ENCODE measurements at regions not wholly inside any gene's neighbourhood (a gene's known extent, or its start where the extent isn't known, plus 50 kb on each side); places are given as distances from the start of the nearest gene placed in this dataset.

GRCh38 chr11:112357488-112357887, 96.8 kb upstream of the PLET1 start:
- DNase-seq: no peak

GRCh38 chr11:112361396-112361795, 100.7 kb upstream of the PLET1 start:
- DNase-seq: no peak

- DNase-seq: no peak
These were observed 102.9 kb upstream of the PLET1 start for GRCh38 chr11:112363527-112363926.

GRCh38 chr11:112364962-112365481, 104.4 kb upstream of the PLET1 start:
- no peak for DNase-seq

GRCh38 chr11:112366012-112366411, 105.4 kb upstream of the PLET1 start:
- no peak for DNase-seq

- no peak for DNase-seq
These were observed 106.1 kb upstream of the PLET1 start for GRCh38 chr11:112366777-112367176.

GRCh38 chr11:112367461-112367860, 106.8 kb upstream of the PLET1 start:
- DNase-seq: no peak

- DNase-seq: no peak
These were observed 107.2 kb upstream of the PLET1 start for GRCh38 chr11:112367895-112368294.

GRCh38 chr11:112368381-112368780, 107.7 kb upstream of the PLET1 start:
- no peak for DNase-seq

GRCh38 chr11:112369374-112369773, 108.7 kb upstream of the PLET1 start:
- DNase-seq: no peak

- no peak for DNase-seq
These were observed 109.3 kb upstream of the PLET1 start for GRCh38 chr11:112369916-112370315.

- DNase-seq: no peak
These were observed 114.0 kb upstream of the PLET1 start for GRCh38 chr11:112374486-112375140.

GRCh38 chr11:112377946-112378345, 117.3 kb upstream of the PLET1 start:
- no peak for DNase-seq

- DNase-seq: no peak
These were observed 119.8 kb upstream of the PLET1 start for GRCh38 chr11:112380464-112380863.

GRCh38 chr11:112381578-112381977, 120.9 kb upstream of the PLET1 start:
- DNase-seq: no peak

- no peak for DNase-seq
These were observed 121.9 kb upstream of the PLET1 start for GRCh38 chr11:112382561-112382960.

- no peak for DNase-seq
These were observed 127.8 kb upstream of the PLET1 start for GRCh38 chr11:112388496-112388895.

GRCh38 chr11:112391086-112391485, 130.4 kb upstream of the PLET1 start:
- no peak for DNase-seq

- DNase-seq: peak; percentile 82
These were observed 132.2 kb upstream of the PLET1 start for GRCh38 chr11:112392904-112393303.

GRCh38 chr11:112394304-112394703, 133.6 kb upstream of the PLET1 start:
- DNase-seq: no peak

- no peak for DNase-seq
These were observed 135.4 kb upstream of the PLET1 start for GRCh38 chr11:112396076-112396475.

GRCh38 chr11:112398798-112399478, 138.3 kb upstream of the PLET1 start:
- no peak for DNase-seq

GRCh38 chr11:112400476-112401014, 139.9 kb upstream of the PLET1 start:
- DNase-seq: no peak

- no peak for DNase-seq
These were observed 140.5 kb upstream of the PLET1 start for GRCh38 chr11:112401036-112401769.
